ENCODE measurements at regions not wholly inside any gene's neighbourhood (a gene's known extent, or its start where the extent isn't known, plus 50 kb on each side); places are given as distances from the start of the nearest gene placed in this dataset.

- TF ChIP-seq CTCF (conservative IDR thresholded peaks at IDR 0.05 in 1 of 2, IDR thresholded peaks at IDR 0.05 in 1 of 2; ENCODE audit: low read depth in 1 of 2, low read length in 2 of 2): no peak
- TF ChIP-seq EZH2 (IDR thresholded peaks at IDR 0.05; ENCODE audit: low read length, missing control alignments): no peak
Observed at GRCh38 chr4:28148221-28148620, 1287.6 kb downstream of the STIM2 start.

Data from fibroblast of lung (primary cell).